NCI-H2107 (cell line): ENCODE measurements at regions not wholly inside any gene's neighbourhood (a gene's known extent, or its start where the extent isn't known, plus 50 kb on each side); places are given as distances from the start of the nearest gene placed in this dataset.
A peak's percentile ranks its signal among the peaks of the same experiment; 100 is the strongest.
"Not testable (repeated sequence)": the region's sequence is repeated elsewhere in the genome, so short reads cannot be mapped to it uniquely, and the experiment has no call there.

Experiments
- DNase-seq: peaks from one replicate; lab custom pipeline; 2025; lab: John Stamatoyannopoulos, UW

DNA sequence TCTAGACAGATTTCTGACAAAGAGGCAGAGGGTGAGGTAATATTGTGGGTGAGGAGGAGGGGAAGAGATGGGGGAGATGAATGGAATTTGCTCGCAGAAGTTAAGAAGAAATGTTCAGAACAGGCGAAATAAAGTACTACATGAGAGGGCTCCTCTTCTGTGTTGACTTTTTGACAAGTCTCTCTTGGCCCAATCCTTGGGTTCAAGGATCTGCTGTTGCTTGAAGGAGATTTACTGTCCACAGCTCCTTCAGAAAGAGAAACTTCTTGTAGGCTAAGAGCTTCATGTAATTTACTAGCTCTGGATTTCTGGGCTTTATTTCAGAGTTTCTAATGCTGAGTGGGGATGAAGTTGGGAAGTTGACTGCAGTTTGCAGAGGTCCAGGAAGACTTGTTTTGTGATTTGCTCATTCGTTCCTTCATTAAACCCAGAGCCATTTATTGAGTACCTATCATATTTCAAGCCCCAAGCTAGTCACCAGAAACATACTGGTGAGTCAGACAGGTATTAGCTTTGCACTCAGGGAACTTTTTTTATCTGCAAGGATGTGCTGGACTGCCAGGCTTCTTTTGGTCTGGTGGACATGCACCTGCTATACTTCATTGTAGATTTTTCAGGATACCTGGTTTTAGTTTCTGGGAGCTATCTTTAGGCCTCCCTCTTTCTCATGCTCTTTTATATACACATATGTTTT is 402.9 kb upstream of the CLINT1 start:
- DNase-seq, result no peak

- no peak for DNase-seq
These were observed 397.2 kb upstream of the CLINT1 start for GRCh38 chr5:158256096-158256495.

GRCh38 chr5:158255609-158256008 is 396.7 kb upstream of the CLINT1 start:
- DNase-seq, result no peak

- no peak for DNase-seq
These were observed 387.7 kb upstream of the CLINT1 start for GRCh38 chr5:158246661-158247060.

GRCh38 chr5:158245513-158245912 is 386.6 kb upstream of the CLINT1 start:
- no peak for DNase-seq

GRCh38 chr5:158244882-158245281 is 385.9 kb upstream of the CLINT1 start:
- no peak for DNase-seq

DNA sequence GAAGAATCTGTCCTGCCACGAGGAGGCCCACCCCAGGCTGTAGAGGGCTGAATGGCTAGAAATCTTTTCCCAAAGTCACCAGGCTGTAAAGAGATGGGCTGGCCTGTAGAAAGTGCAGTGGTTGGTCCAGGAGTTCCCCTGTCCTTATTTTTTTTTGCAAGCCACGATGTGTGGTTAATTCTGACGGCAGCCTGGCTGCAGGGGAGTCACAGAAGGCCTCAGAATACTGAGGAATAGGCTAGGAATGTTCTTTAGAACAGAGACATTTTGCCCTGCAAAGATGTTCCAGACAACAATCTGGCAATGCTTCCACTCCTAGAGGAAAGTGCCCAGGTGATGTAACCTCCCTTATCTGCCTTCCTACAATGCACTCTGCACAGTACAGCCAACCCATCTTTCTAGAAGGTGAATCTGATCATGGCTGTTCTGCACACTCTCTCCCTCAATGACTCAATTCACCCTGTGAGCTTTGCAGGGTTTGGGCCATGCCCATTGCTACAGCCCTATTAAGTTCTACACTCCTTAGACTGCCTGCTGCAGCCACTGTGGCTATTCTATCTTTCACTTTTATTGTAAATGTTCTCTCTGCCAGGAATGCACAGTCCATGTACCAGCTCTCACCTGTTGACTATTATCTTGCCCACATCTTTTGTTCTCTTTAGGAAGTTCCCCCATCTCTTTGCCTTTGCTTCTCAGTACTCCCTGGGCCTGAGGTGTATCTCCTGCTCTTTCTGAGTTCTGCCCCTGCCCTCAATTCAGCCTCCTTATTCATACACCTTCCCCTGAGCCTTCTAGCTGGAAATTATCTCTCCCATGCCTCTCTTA is 377.8 kb upstream of the CLINT1 start:
- DNase-seq, result no peak

GRCh38 chr5:158235159-158235547 is 376.2 kb upstream of the CLINT1 start:
- no peak for DNase-seq

GRCh38 chr5:158234323-158235158 is 375.6 kb upstream of the CLINT1 start:
- DNase-seq, result peak; percentile 46

DNA sequence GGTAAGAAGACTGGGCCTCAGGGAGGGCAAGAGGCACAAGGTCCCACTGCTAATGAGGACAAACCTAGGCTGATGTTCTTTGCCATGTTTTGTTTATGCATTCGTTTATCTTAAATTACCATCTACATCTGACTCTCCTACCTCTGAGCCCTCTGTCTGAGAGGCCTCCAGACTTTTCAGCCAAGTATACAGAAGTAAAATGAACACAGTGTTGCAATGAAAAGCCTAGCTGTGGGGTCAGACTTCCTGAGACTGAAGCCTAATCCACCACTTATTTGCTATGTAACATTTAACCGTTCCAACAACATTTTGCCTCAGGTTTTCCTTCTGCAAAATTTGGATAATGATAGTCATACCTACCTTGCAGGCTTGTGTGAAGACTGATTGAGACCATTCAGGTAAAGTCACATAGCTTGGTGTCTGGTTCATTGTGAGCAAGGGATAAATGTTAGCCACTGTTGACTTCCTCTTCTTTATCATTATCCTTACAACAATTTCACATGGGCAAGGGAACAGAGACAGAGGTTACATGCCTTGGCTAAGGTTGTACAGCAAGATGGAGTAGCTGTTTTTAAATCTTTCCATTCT is 374.9 kb upstream of the CLINT1 start:
- no peak for DNase-seq

GRCh38 chr5:158227314-158227713 is 368.4 kb upstream of the CLINT1 start:
- DNase-seq, result not testable (repeated sequence)

DNA sequence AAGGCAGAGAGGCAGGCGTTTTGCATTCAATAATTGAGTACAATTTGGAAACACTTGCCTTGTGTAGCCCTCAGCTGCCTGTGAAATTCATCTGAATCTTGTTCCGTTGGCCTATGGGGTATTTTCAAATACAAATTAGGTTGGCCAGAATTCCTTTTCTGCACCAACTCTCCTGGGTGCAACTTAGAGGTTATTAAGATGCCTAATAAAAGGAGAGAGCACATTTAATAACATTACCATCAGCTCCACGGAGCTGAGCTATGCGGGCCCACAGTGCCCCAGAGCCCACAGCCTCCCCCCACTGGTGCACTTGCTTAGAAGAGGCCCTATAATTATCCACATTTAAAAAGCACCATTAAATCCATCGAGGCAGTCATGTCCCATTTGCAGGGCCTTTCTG is 367.6 kb upstream of the CLINT1 start:
- DNase-seq, result no peak

- DNase-seq, result no peak
These were observed 365.3 kb upstream of the CLINT1 start for GRCh38 chr5:158224253-158224652.

- DNase-seq, result no peak
These were observed 364.2 kb upstream of the CLINT1 start for GRCh38 chr5:158223054-158223600.

DNA sequence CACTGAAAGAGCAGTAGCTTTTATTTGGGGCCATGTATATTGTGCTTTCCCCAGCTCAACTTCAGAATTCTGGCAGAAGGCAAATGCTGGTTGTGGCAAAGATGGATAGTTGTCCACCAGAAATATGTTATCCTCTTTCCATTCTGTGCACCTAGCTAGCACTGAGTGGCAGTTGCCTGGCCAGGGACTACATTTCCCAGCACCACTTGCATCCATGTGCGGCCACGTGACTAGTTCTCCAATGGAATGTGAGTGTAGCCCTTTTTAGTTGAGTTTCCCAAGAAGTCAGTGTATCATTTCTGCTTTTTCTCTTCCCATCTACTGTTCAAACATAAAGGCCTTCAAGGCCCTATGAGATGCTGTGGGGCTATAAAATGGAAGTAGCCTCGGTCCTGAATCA is 354.0 kb upstream of the CLINT1 start:
- no peak for DNase-seq

DNA sequence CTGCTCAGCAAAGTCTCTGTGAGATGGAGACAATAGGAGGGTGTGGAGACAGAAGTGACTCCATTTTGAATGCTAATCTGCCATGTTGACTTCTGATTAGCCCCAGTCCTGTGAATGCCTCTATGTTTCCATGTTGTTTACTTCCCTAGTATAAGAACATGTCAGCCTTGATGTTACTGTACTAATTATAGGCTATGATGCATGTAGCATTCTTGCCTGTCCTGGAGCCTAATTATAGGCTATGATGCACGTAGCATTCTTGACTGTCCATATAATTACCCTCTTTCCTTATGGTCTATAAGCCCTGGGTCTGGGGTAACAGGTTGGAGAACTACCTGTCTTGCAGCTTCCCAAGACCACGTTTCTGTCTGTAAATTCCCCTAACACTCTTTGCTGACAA is 353.3 kb upstream of the CLINT1 start:
- no peak for DNase-seq

DNA sequence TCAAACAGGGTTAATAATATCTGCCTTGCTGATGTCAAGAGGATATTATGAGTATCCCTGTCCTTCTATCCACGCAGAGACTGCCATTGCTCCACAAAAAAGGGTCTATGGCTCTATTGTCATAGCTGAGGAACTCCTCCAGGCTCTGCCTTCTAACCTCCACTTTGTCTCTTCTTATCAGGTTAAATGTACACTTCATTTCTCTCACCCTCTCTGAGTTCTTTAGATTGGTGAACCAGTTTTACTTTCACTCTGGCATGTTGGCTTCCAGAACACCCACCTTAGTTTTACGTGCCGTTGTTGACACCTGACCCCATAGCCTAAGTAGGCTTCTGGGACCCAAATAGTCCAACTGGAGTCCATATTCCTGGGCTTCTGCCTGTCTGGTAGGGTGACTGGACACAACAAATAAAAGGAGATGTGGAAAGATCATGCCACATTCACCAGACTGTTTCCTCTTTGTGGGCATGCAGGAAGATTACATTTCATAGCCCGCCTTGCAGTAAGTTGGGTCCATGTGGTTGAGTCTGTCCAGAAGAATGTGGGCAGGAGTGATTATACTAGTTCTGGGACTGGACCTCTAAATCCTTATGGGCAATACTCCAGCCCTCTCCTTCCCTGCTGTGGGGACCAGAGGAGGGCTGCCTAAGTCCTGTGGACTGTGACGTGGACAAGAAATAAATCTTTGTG is 350.4 kb upstream of the CLINT1 start:
- no peak for DNase-seq

DNA sequence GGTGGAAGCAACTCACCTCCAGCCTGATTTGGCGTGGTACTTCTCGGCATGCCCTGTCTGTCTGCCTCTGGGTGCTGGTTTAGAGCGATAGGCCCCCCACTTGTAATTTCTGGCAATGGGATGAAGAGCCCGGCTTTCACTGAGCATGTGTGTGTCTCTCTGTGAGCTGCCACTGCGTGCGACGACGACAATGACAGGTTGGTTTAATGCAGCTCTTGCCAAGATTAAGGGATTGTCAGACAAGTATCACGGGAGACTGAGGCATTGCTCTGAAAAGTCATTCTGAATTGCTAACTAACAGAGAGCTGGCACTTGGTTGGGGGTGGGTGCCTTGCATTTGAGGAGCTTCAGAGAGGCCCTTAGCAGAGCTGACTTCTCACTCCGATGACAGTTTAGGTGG is 348.8 kb upstream of the CLINT1 start:
- no peak for DNase-seq

- DNase-seq, result no peak
These were observed 347.0 kb upstream of the CLINT1 start for GRCh38 chr5:158205992-158206391.

DNA sequence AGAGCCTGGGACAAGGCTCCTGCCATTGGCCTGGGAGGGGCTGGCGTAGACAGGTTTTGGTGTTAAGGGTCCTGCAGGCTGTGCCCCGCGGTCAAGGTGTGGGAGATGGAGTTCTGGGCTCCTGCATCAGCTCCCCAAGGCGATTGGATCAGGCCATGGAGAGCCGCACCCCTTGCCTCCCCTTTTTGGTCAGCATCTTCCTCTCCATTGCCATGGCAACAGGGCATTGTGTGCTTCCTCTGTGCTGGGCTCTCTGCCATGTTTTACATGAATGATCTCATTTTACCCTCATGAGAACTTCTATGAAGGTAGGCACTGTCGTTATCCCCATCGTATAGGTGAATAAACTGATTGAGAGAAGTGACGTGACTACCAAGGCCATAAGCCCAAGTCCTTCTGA is 344.3 kb upstream of the CLINT1 start:
- DNase-seq, result no peak

- DNase-seq, result no peak
These were observed 343.9 kb upstream of the CLINT1 start for GRCh38 chr5:158202801-158203200.
